HFFc6 (cell line): ENCODE measurements at regions not wholly inside any gene's neighbourhood (a gene's known extent, or its start where the extent isn't known, plus 50 kb on each side); places are given as distances from the start of the nearest gene placed in this dataset.

ENCODE experiments used
- DNase-seq: peaks from one replicate; pipeline ENCODE4 v3.0.0-alpha.2; 2018
- H3K27ac Mint-ChIP-seq: 2 replicates; pipeline ENCODE4 v1.8.0; 2020; ENCODE audit warnings: mild to moderate bottlenecking, mixed read lengths
- H3K27me3 Mint-ChIP-seq: 2 replicates; pipeline ENCODE4 v1.8.0; 2021; ENCODE audit warnings: mild to moderate bottlenecking, moderate library complexity, mixed read lengths; ENCODE audit not compliant: insufficient read depth
- H3K36me3 Mint-ChIP-seq: 2 replicates; pipeline ENCODE4 v1.8.0; 2021; ENCODE audit warnings: low read depth, mixed read lengths
- H3K4me1 Mint-ChIP-seq: 2 replicates; pipeline ENCODE4 v1.8.0; 2020; ENCODE audit warnings: low read depth, mixed read lengths
- H3K4me3 Mint-ChIP-seq: 2 replicates; pipeline ENCODE4 v1.8.0; 2020; ENCODE audit warnings: mild to moderate bottlenecking, moderate library complexity, mixed read lengths
- H3K9me3 Mint-ChIP-seq: 2 replicates; pipeline ENCODE4 v1.8.0; 2020; ENCODE audit warnings: mild to moderate bottlenecking, mixed read lengths
- CTCF ChIP-seq: fragments of 200-600 bp; sonication (generic); IDR thresholded peaks from 2 replicates; pipeline ENCODE4 v1.5.0; 2021; ENCODE audit warnings: antibody characterized with exemption, mild to moderate bottlenecking

GRCh38 chr15:87628311-87628710 is 628.2 kb downstream of the NTRK3 start:
- no peak for TF ChIP-seq CTCF
- H3K4me3 Mint-ChIP-seq = no peak overlapping the region
- H3K27ac Mint-ChIP-seq = no peak overlapping the region
- DNase-seq = no peak
- H3K36me3 Mint-ChIP-seq = no peaks in the 10 kb centered on the region
- no peaks in the 10 kb centered on the region for H3K9me3 Mint-ChIP-seq
- H3K4me1 Mint-ChIP-seq = peaks cover 10% of the 10 kb centered on the region
- no peaks in the 10 kb centered on the region; the same call in none of the 2 replicates for H3K27me3 Mint-ChIP-seq

- Mint-ChIP-seq H3K9me3 (no peaks in the 10 kb centered on the region), H3K27ac (no peak overlapping the region), H3K4me1 (peaks cover 10% of the 10 kb centered on the region), H3K27me3 (no peaks in the 10 kb centered on the region; the same call in none of the 2 replicates), H3K36me3 (no peaks in the 10 kb centered on the region), H3K4me3 (no peak overlapping the region)
- DNase-seq = no peak
- TF ChIP-seq CTCF = no peak
Measured at GRCh38 chr15:87626860-87627259, 629.7 kb downstream of the NTRK3 start.

GRCh38 chr15:87623832-87624231 is 632.7 kb downstream of the NTRK3 start:
- peak; percentile 48; the same call in 1 of the 2 replicates for TF ChIP-seq CTCF
- DNase-seq = no peak
- peaks cover 33% of the 10 kb centered on the region for H3K4me1 Mint-ChIP-seq
- no peaks in the 10 kb centered on the region; the same call in 1 of the 2 replicates for H3K27me3 Mint-ChIP-seq
- H3K36me3 Mint-ChIP-seq = no peaks in the 10 kb centered on the region
- no peak overlapping the region for H3K4me3 Mint-ChIP-seq
- no peak overlapping the region for H3K27ac Mint-ChIP-seq
- no peaks in the 10 kb centered on the region for H3K9me3 Mint-ChIP-seq

DNA sequence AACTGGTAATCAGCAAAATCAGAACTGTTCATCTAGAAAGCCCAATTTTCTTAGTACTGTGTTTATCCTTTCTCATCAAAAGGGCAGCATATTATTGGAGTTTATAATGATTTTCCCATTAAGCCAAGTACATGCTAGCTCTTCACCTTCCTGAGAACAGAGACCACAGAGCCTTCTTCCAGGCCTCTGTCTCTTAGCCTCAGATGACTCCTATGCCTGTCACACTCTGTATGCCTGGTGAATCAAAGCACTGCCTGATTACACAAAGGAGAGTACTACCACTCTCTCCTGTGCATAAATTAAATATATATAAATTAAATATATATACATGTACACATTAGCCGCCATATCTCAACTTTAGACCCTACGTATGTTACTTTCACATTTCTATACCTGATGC is 636.1 kb downstream of the NTRK3 start:
- H3K27ac Mint-ChIP-seq = no peak overlapping the region
- TF ChIP-seq CTCF = no peak
- peak; percentile 13 for DNase-seq
- no peaks in the 10 kb centered on the region for H3K27me3 Mint-ChIP-seq
- H3K4me3 Mint-ChIP-seq = no peak overlapping the region
- no peaks in the 10 kb centered on the region for H3K9me3 Mint-ChIP-seq
- H3K36me3 Mint-ChIP-seq = no peaks in the 10 kb centered on the region
- H3K4me1 Mint-ChIP-seq = peaks cover 37% of the 10 kb centered on the region

- Mint-ChIP-seq H3K9me3 (no peaks in the 10 kb centered on the region), H3K4me3 (peak overlapping the region; percentile 40; the same call in 1 of the 2 replicates), H3K4me1 (peaks cover 37% of the 10 kb centered on the region), H3K27ac (peak overlapping the region; percentile 80), H3K36me3 (no peaks in the 10 kb centered on the region; the same call in 1 of the 2 replicates), H3K27me3 (no peaks in the 10 kb centered on the region; the same call in 1 of the 2 replicates)
- DNase-seq = peak; percentile 87
- TF ChIP-seq CTCF = no peak
Measured at GRCh38 chr15:87619161-87619960, 637.2 kb downstream of the NTRK3 start.
